ENCODE measurements at regions not wholly inside any gene's neighbourhood (a gene's known extent, or its start where the extent isn't known, plus 50 kb on each side); places are given as distances from the start of the nearest gene placed in this dataset.
"Not testable (repeated sequence)": the region's sequence is repeated elsewhere in the genome, so short reads cannot be mapped to it uniquely, and the experiment has no call there.

- Mint-ChIP-seq H3K4me3 (no peak overlapping the region), H3K27me3 (no peaks in the 10 kb centered on the region), H3K36me3 (no peaks in the 10 kb centered on the region), H3K27ac (no peak overlapping the region), H3K9me3 (peaks cover 5% of the 10 kb centered on the region), H3K4me1 (no peaks in the 10 kb centered on the region)
Observed at GRCh38 chr12:87234898-87235297, 794.3 kb downstream of the C12orf50 start.

- no peak overlapping the region for H3K27ac Mint-ChIP-seq
- no peaks in the 10 kb centered on the region for H3K36me3 Mint-ChIP-seq
- no peaks in the 10 kb centered on the region for H3K4me1 Mint-ChIP-seq
- H3K9me3 Mint-ChIP-seq: peaks cover 2% of the 10 kb centered on the region
- H3K4me3 Mint-ChIP-seq: no peak overlapping the region
- no peaks in the 10 kb centered on the region for H3K27me3 Mint-ChIP-seq
Observed at GRCh38 chr12:87233671-87234070, 795.5 kb downstream of the C12orf50 start.

GRCh38 chr12:87231818-87232217 is 797.4 kb downstream of the C12orf50 start:
- no peaks in the 10 kb centered on the region for H3K4me1 Mint-ChIP-seq
- H3K27me3 Mint-ChIP-seq: no peaks in the 10 kb centered on the region
- H3K4me3 Mint-ChIP-seq: no peak overlapping the region
- no peak overlapping the region for H3K27ac Mint-ChIP-seq
- H3K9me3 Mint-ChIP-seq: no peaks in the 10 kb centered on the region
- no peaks in the 10 kb centered on the region for H3K36me3 Mint-ChIP-seq

- Mint-ChIP-seq H3K4me1 (no peaks in the 10 kb centered on the region), H3K4me3 (no peak overlapping the region), H3K27ac (no peak overlapping the region), H3K9me3 (no peaks in the 10 kb centered on the region), H3K27me3 (no peaks in the 10 kb centered on the region), H3K36me3 (no peaks in the 10 kb centered on the region)
Observed at GRCh38 chr12:87230441-87230840, 798.8 kb downstream of the C12orf50 start.

GRCh38 chr12:87227162-87227561 is 802.0 kb downstream of the C12orf50 start:
- Mint-ChIP-seq H3K27me3 (no peaks in the 10 kb centered on the region), H3K4me3 (no peak overlapping the region), H3K4me1 (no peaks in the 10 kb centered on the region), H3K27ac (no peak overlapping the region), H3K9me3 (no peaks in the 10 kb centered on the region), H3K36me3 (no peaks in the 10 kb centered on the region)

GRCh38 chr12:87217491-87217890 is 811.7 kb downstream of the C12orf50 start:
- Mint-ChIP-seq H3K9me3 (no peaks in the 10 kb centered on the region), H3K4me1 (no peaks in the 10 kb centered on the region), H3K4me3 (no peak overlapping the region), H3K27ac (no peak overlapping the region), H3K36me3 (no peaks in the 10 kb centered on the region), H3K27me3 (no peaks in the 10 kb centered on the region)

GRCh38 chr12:87216436-87216835 is 812.8 kb downstream of the C12orf50 start:
- Mint-ChIP-seq H3K9me3 (no peaks in the 10 kb centered on the region), H3K27ac (no peak overlapping the region), H3K4me3 (no peak overlapping the region), H3K4me1 (no peaks in the 10 kb centered on the region), H3K27me3 (no peaks in the 10 kb centered on the region), H3K36me3 (no peaks in the 10 kb centered on the region)

- Mint-ChIP-seq H3K4me3 (no peak overlapping the region), H3K36me3 (no peaks in the 10 kb centered on the region), H3K27me3 (no peaks in the 10 kb centered on the region), H3K9me3 (peaks cover 13% of the 10 kb centered on the region), H3K27ac (no peak overlapping the region), H3K4me1 (no peaks in the 10 kb centered on the region)
Observed at GRCh38 chr12:87202189-87202588, 827.0 kb downstream of the C12orf50 start.

- Mint-ChIP-seq H3K27ac (no peak overlapping the region), H3K9me3 (peaks cover 7% of the 10 kb centered on the region), H3K27me3 (no peaks in the 10 kb centered on the region), H3K4me3 (no peak overlapping the region), H3K4me1 (no peaks in the 10 kb centered on the region), H3K36me3 (no peaks in the 10 kb centered on the region)
Observed at GRCh38 chr12:87201598-87201997, 827.6 kb downstream of the C12orf50 start.

GRCh38 chr12:87200289-87200979 is 828.8 kb downstream of the C12orf50 start:
- Mint-ChIP-seq H3K27me3 (no peaks in the 10 kb centered on the region), H3K27ac (no peak overlapping the region), H3K4me3 (no peak overlapping the region), H3K9me3 (peaks cover 6% of the 10 kb centered on the region), H3K36me3 (no peaks in the 10 kb centered on the region), H3K4me1 (no peaks in the 10 kb centered on the region)

GRCh38 chr12:87198181-87198580 is 831.0 kb downstream of the C12orf50 start:
- H3K4me3 Mint-ChIP-seq: no peak overlapping the region
- H3K9me3 Mint-ChIP-seq: peaks cover 6% of the 10 kb centered on the region
- no peaks in the 10 kb centered on the region for H3K4me1 Mint-ChIP-seq
- H3K27me3 Mint-ChIP-seq: no peaks in the 10 kb centered on the region
- H3K36me3 Mint-ChIP-seq: no peaks in the 10 kb centered on the region
- no peak overlapping the region for H3K27ac Mint-ChIP-seq

- no peak overlapping the region for H3K27ac Mint-ChIP-seq
- H3K27me3 Mint-ChIP-seq: no peaks in the 10 kb centered on the region
- no peak overlapping the region for H3K4me3 Mint-ChIP-seq
- peaks cover 6% of the 10 kb centered on the region for H3K9me3 Mint-ChIP-seq
- H3K4me1 Mint-ChIP-seq: no peaks in the 10 kb centered on the region
- no peaks in the 10 kb centered on the region for H3K36me3 Mint-ChIP-seq
Observed at GRCh38 chr12:87196321-87196720, 832.9 kb downstream of the C12orf50 start.

GRCh38 chr12:87194389-87194788 is 834.8 kb downstream of the C12orf50 start:
- not testable (repeated sequence) for H3K9me3 Mint-ChIP-seq, H3K36me3 Mint-ChIP-seq, H3K4me3 Mint-ChIP-seq, H3K27me3 Mint-ChIP-seq, H3K4me1 Mint-ChIP-seq, H3K27ac Mint-ChIP-seq

- H3K27ac Mint-ChIP-seq: no peak overlapping the region
- no peaks in the 10 kb centered on the region for H3K27me3 Mint-ChIP-seq
- H3K36me3 Mint-ChIP-seq: no peaks in the 10 kb centered on the region
- no peak overlapping the region for H3K4me3 Mint-ChIP-seq
- H3K9me3 Mint-ChIP-seq: no peaks in the 10 kb centered on the region
- no peaks in the 10 kb centered on the region for H3K4me1 Mint-ChIP-seq
Observed at GRCh38 chr12:87185367-87185766, 843.8 kb downstream of the C12orf50 start.

- H3K27me3 Mint-ChIP-seq: no peaks in the 10 kb centered on the region
- H3K4me1 Mint-ChIP-seq: no peaks in the 10 kb centered on the region
- no peak overlapping the region for H3K4me3 Mint-ChIP-seq
- no peaks in the 10 kb centered on the region for H3K9me3 Mint-ChIP-seq
- H3K36me3 Mint-ChIP-seq: no peaks in the 10 kb centered on the region
- H3K27ac Mint-ChIP-seq: no peak overlapping the region
Observed at GRCh38 chr12:87182696-87183233, 846.4 kb downstream of the C12orf50 start.

GRCh38 chr12:87171356-87171755 is 857.8 kb downstream of the C12orf50 start:
- Mint-ChIP-seq H3K4me1 (no peaks in the 10 kb centered on the region), H3K9me3 (peaks cover 7% of the 10 kb centered on the region), H3K36me3 (no peaks in the 10 kb centered on the region), H3K4me3 (no peak overlapping the region), H3K27ac (no peak overlapping the region), H3K27me3 (no peaks in the 10 kb centered on the region)

- peaks cover 13% of the 10 kb centered on the region for H3K9me3 Mint-ChIP-seq
- H3K4me1 Mint-ChIP-seq: no peaks in the 10 kb centered on the region
- H3K27ac Mint-ChIP-seq: no peak overlapping the region
- H3K4me3 Mint-ChIP-seq: no peak overlapping the region
- no peaks in the 10 kb centered on the region for H3K27me3 Mint-ChIP-seq
- H3K36me3 Mint-ChIP-seq: no peaks in the 10 kb centered on the region
Observed at GRCh38 chr12:87169010-87169409, 860.2 kb downstream of the C12orf50 start.
